ENCODE measurements at regions not wholly inside any gene's neighbourhood (a gene's known extent, or its start where the extent isn't known, plus 50 kb on each side); places are given as distances from the start of the nearest gene placed in this dataset.

GRCh38 chr9:81480828-81481604, 208.3 kb downstream of the TLE1 start:
- no peak for DNase-seq

GRCh38 chr9:81479573-81479972, 209.8 kb downstream of the TLE1 start:
- no peak for DNase-seq

- no peak for DNase-seq
Measured at GRCh38 chr9:81477669-81478068, 211.7 kb downstream of the TLE1 start.

- no peak for DNase-seq
Measured at GRCh38 chr9:81476813-81477490, 212.4 kb downstream of the TLE1 start.

- DNase-seq = no peak
Measured at GRCh38 chr9:81474792-81475191, 214.6 kb downstream of the TLE1 start.

GRCh38 chr9:81474125-81474524, 215.2 kb downstream of the TLE1 start:
- DNase-seq = no peak

- DNase-seq = no peak
Measured at GRCh38 chr9:81473708-81474107, 215.6 kb downstream of the TLE1 start.

GRCh38 chr9:81473206-81473605, 216.1 kb downstream of the TLE1 start:
- no peak for DNase-seq

- DNase-seq = no peak
Measured at GRCh38 chr9:81472701-81473100, 216.6 kb downstream of the TLE1 start.

- no peak for DNase-seq
Measured at GRCh38 chr9:81470864-81471263, 218.5 kb downstream of the TLE1 start.

GRCh38 chr9:81468084-81468595, 221.2 kb downstream of the TLE1 start:
- DNase-seq = no peak

GRCh38 chr9:81466981-81467380, 222.4 kb downstream of the TLE1 start:
- no peak for DNase-seq

GRCh38 chr9:81465468-81466011, 223.8 kb downstream of the TLE1 start:
- DNase-seq = peak; percentile 52 to 57

- DNase-seq = no peak
Measured at GRCh38 chr9:81462801-81463200, 226.5 kb downstream of the TLE1 start.

- no peak for DNase-seq
Measured at GRCh38 chr9:81461196-81461595, 228.2 kb downstream of the TLE1 start.

- no peak for DNase-seq
Measured at GRCh38 chr9:81460693-81461092, 228.7 kb downstream of the TLE1 start.

- no peak for DNase-seq
Measured at GRCh38 chr9:81459591-81459990, 229.8 kb downstream of the TLE1 start.

GRCh38 chr9:81456431-81457006, 232.8 kb downstream of the TLE1 start:
- no peak for DNase-seq

- no peak for DNase-seq
Measured at GRCh38 chr9:81455462-81456219, 233.7 kb downstream of the TLE1 start.

GRCh38 chr9:81445331-81445921, 243.9 kb downstream of the TLE1 start:
- peak; percentile 3 to 17 for DNase-seq

GRCh38 chr9:81431641-81432040, 257.7 kb downstream of the TLE1 start:
- DNase-seq = no peak

GRCh38 chr9:81430727-81431126, 258.6 kb downstream of the TLE1 start:
- no peak for DNase-seq

Data from Kasumi-1 (cell line).